WTC11 (cell line): ENCODE measurements at regions not wholly inside any gene's neighbourhood (a gene's known extent, or its start where the extent isn't known, plus 50 kb on each side); places are given as distances from the start of the nearest gene placed in this dataset.
A peak's percentile ranks its signal among the peaks of the same experiment; 100 is the strongest.

Experiments used
- ATAC-seq: fragments of 200-7000 bp; cut with Tn5 transposase; 2 replicates; pipeline ENCODE4 v1.10.0; 2021; ENCODE audit warnings: mild to moderate bottlenecking, moderate library complexity
- CTCF ChIA-PET: fragments of 300-600 bp; sonication (Branson Sonifier 250); formaldehyde crosslinking; loops from one replicate; lab custom pipeline; 2021; ENCODE audit warnings: antibody characterized with exemption; lab: Charles Lee
- POLR2A ChIA-PET: fragments of 350-600 bp; sonication (Branson Sonifier 250); formaldehyde crosslinking; loops from one replicate; lab custom pipeline; 2021; ENCODE audit warnings: antibody characterized with exemption; lab: Charles Lee
- DNase-seq: peaks from one replicate; pipeline ENCODE4 v3.0.0; 2021; ENCODE audit warnings: low spot score
- H3K27ac Mint-ChIP-seq: 2 replicates; pipeline ENCODE4 v1.8.0; 2021; ENCODE audit warnings: mixed read lengths
- H3K27me3 Mint-ChIP-seq: 2 replicates; pipeline ENCODE4 v1.8.0; 2021; ENCODE audit warnings: low read depth, mild to moderate bottlenecking, moderate library complexity, mixed read lengths
- H3K36me3 Mint-ChIP-seq: 2 replicates; pipeline ENCODE4 v1.8.0; 2021; ENCODE audit warnings: mixed read lengths
- H3K4me1 Mint-ChIP-seq: 2 replicates; pipeline ENCODE4 v1.8.0; 2022; ENCODE audit warnings: mixed read lengths
- H3K4me3 Mint-ChIP-seq: 2 replicates; pipeline ENCODE4 v1.8.0; 2021; ENCODE audit warnings: mild to moderate bottlenecking, moderate library complexity, mixed read lengths
- H3K9me3 Mint-ChIP-seq: 2 replicates; pipeline ENCODE4 v1.8.0; 2021; ENCODE audit warnings: mixed read lengths
- ATF1 ChIP-seq: sonication (generic); formaldehyde crosslinking; IDR thresholded peaks from 2 replicates; pipeline ENCODE4 v1.8.1; 2023; ENCODE audit warnings: mild to moderate bottlenecking, moderate library complexity, missing genetic modification reagents
- CREM ChIP-seq: sonication (generic); formaldehyde crosslinking; IDR thresholded peaks from 2 replicates; pipeline ENCODE4 v1.8.1; 2022; ENCODE audit warnings: mild to moderate bottlenecking, missing genetic modification reagents, moderate library complexity
- ESRRA ChIP-seq: sonication (generic); formaldehyde crosslinking; IDR thresholded peaks from 2 replicates; pipeline ENCODE4 v1.8.1; 2022; ENCODE audit warnings: mild to moderate bottlenecking, missing genetic modification reagents, borderline replicate concordance
- GTF2I ChIP-seq: fragments of 250-450 bp; sonication (Bioruptor Pico); conservative IDR thresholded peaks from 2 replicates; pipeline ENCODE4 v1.4.0; 2021; ENCODE audit warnings: mild to moderate bottlenecking
- KAT7 ChIP-seq: sonication (generic); formaldehyde crosslinking; IDR thresholded peaks from 2 replicates; pipeline ENCODE4 v1.8.1; 2023; ENCODE audit warnings: missing genetic modification reagents, mild to moderate bottlenecking, borderline replicate concordance
- MLX ChIP-seq: sonication (generic); formaldehyde crosslinking; IDR thresholded peaks from 2 replicates; pipeline ENCODE4 v1.8.1; 2023; ENCODE audit warnings: mild to moderate bottlenecking, missing genetic modification reagents, moderate library complexity
- NR1H2 ChIP-seq: sonication (generic); formaldehyde crosslinking; IDR thresholded peaks from 2 replicates; pipeline ENCODE4 v1.9.0; 2021; ENCODE audit warnings: mild to moderate bottlenecking, moderate library complexity, missing genetic modification reagents
- RORB ChIP-seq: fragments of 250-450 bp; sonication (Bioruptor Pico); IDR thresholded peaks from 2 replicates; pipeline ENCODE4 v1.9.0; 2021; ENCODE audit warnings: mild to moderate bottlenecking
- STAT6 ChIP-seq: sonication (generic); formaldehyde crosslinking; conservative IDR thresholded peaks from 2 replicates; pipeline ENCODE4 v1.8.1; 2023; ENCODE audit warnings: mild to moderate bottlenecking, low read depth, missing genetic modification reagents, moderate library complexity
- ZNF396 ChIP-seq: fragments of 250-450 bp; sonication (Bioruptor Pico); IDR thresholded peaks from 2 replicates; pipeline ENCODE4 v1.8.0; 2021; ENCODE audit warnings: mild to moderate bottlenecking, moderate library complexity, borderline replicate concordance
- ZNF425 ChIP-seq: fragments of 250-450 bp; sonication (Bioruptor Pico); conservative IDR thresholded peaks from 2 replicates; pipeline ENCODE4 v1.9.0; 2021; ENCODE audit warnings: mild to moderate bottlenecking
- ZSCAN18 ChIP-seq: fragments of 250-450 bp; sonication (Bioruptor Pico); IDR thresholded peaks from 2 replicates; pipeline ENCODE4 v2.1.2; 2022; ENCODE audit warnings: mild to moderate bottlenecking, moderate library complexity
- TF ChIP-seq, protein P1 (sequence below): sonication (generic); formaldehyde crosslinking; IDR thresholded peaks from 2 replicates; pipeline ENCODE4 v1.8.1; 2022; ENCODE audit warnings: low read depth, missing genetic modification reagents, borderline replicate concordance
- TF ChIP-seq, protein P2 (sequence below): sonication (generic); formaldehyde crosslinking; IDR thresholded peaks from 2 replicates; pipeline ENCODE4 v1.8.1; 2023; ENCODE audit warnings: mild to moderate bottlenecking, moderate library complexity, missing genetic modification reagents
- TF ChIP-seq, protein P3 (sequence below): sonication (generic); formaldehyde crosslinking; IDR thresholded peaks from 2 replicates; pipeline ENCODE4 v1.8.0; 2022; ENCODE audit warnings: mild to moderate bottlenecking, missing genetic modification reagents

DNA sequence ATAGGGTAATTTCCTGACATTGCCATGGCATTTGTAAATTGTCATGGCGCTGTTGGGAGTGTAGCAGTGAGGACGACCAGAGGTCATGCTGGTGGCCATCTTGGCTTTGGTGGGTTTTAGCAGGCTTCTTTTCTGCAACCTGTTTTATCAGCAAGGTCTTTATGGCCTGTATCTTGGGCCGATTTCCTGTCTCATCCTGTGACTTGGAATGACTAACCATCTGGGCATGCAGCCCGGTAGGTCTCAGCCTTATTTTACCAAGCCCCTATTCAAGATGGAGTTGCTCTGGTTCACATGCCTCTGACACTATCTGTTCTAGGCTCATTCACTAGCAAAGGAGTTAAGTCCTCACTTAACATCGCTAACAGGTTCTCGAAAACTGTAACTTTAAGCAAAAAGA, 1374.2 kb downstream of the FAM181B start (continued):
- TF ChIP-seq ZNF425 (CRISPR knock-in tag) (no peak), STAT6 (no peak), ATF1 (CRISPR knock-in tag) (no peak)

DNA sequence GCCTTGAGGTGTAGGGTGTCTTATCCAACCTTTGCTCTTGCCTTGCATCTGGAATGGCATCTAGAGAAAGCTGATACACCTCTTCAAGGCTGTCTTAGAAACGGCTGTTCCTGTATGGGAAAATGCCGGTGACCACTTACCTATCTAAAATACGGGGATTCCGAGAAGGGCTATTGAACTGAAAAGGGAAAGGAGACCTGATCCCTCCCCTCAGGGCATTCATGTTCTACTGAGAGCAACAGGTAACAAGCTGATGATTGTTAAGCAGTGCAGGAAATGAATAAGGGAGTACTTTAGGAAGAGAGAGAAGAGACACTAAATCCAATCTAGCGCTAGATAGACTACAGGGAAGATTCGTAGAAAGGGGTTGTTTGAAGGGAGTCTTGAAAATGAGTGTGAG, 1388.1 kb downstream of the FAM181B start:
- TF ChIP-seq GTF2I: no peak
- TF ChIP-seq, protein P1, sequence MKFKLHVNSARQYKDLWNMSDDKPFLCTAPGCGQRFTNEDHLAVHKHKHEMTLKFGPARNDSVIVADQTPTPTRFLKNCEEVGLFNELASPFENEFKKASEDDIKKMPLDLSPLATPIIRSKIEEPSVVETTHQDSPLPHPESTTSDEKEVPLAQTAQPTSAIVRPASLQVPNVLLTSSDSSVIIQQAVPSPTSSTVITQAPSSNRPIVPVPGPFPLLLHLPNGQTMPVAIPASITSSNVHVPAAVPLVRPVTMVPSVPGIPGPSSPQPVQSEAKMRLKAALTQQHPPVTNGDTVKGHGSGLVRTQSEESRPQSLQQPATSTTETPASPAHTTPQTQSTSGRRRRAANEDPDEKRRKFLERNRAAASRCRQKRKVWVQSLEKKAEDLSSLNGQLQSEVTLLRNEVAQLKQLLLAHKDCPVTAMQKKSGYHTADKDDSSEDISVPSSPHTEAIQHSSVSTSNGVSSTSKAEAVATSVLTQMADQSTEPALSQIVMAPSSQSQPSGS (CRISPR knock-in tag): no peak
- no peak for TF ChIP-seq KAT7 (CRISPR knock-in tag)
- no peak for TF ChIP-seq MLX
- no peak for TF ChIP-seq ESRRA (CRISPR knock-in tag)
- no peak for TF ChIP-seq RORB
- TF ChIP-seq NR1H2 (CRISPR knock-in tag): no peak
- no peak for TF ChIP-seq STAT6
- Mint-ChIP-seq H3K27ac (no peak overlapping the region), H3K27me3 (no peaks in the 10 kb centered on the region), H3K4me3 (no peak overlapping the region), H3K4me1 (peaks cover 6% of the 10 kb centered on the region), H3K9me3 (no peaks in the 10 kb centered on the region), H3K36me3 (no peaks in the 10 kb centered on the region)
- ATAC-seq: peak; percentile 52; the same call in 1 of the 2 replicates
- POLR2A ChIA-PET: no interaction called here
- no peak for DNase-seq
- CTCF ChIA-PET: no interaction called here

DNA sequence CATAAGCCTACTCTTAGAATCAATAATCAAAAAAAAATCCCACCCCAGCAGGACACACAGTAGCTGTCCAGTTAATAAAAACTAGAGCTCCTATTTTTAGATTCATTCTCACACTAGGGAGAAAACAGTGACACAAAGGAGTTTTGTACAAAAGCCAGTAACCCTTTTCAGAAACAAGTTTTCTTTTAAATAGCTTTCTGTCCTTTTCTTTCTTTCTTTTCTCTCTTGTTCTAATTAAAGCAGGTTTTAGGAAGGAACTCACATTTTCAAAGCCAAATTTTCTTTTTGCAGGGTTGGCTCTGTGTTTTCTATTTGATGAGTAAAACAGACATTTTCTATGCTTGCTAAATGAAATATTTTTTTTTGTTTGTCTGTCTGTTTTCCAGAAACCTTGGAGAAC, 1390.7 kb downstream of the FAM181B start:
- Mint-ChIP-seq H3K9me3 (no peaks in the 10 kb centered on the region), H3K27ac (no peak overlapping the region), H3K36me3 (no peaks in the 10 kb centered on the region)
- TF ChIP-seq ZNF396 (CRISPR knock-in tag) (no peak), MLX (no peak), ZSCAN18 (CRISPR knock-in tag) (no peak), CREM (CRISPR knock-in tag) (no peak)
- TF ChIP-seq, protein P2, sequence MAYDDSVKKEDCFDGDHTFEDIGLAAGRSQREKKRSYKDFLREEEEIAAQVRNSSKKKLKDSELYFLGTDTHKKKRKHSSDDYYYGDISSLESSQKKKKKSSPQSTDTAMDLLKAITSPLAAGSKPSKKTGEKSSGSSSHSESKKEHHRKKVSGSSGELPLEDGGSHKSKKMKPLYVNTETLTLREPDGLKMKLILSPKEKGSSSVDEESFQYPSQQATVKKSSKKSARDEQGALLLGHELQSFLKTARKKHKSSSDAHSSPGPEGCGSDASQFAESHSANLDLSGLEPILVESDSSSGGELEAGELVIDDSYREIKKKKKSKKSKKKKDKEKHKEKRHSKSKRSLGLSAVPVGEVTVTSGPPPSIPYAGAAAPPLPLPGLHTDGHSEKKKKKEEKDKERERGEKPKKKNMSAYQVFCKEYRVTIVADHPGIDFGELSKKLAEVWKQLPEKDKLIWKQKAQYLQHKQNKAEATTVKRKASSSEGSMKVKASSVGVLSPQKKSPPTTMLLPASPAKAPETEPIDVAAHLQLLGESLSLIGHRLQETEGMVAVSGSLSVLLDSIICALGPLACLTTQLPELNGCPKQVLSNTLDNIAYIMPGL (CRISPR knock-in tag): no peak
- TF ChIP-seq, protein P1 (CRISPR knock-in tag): no peak
- TF ChIP-seq, protein P3, sequence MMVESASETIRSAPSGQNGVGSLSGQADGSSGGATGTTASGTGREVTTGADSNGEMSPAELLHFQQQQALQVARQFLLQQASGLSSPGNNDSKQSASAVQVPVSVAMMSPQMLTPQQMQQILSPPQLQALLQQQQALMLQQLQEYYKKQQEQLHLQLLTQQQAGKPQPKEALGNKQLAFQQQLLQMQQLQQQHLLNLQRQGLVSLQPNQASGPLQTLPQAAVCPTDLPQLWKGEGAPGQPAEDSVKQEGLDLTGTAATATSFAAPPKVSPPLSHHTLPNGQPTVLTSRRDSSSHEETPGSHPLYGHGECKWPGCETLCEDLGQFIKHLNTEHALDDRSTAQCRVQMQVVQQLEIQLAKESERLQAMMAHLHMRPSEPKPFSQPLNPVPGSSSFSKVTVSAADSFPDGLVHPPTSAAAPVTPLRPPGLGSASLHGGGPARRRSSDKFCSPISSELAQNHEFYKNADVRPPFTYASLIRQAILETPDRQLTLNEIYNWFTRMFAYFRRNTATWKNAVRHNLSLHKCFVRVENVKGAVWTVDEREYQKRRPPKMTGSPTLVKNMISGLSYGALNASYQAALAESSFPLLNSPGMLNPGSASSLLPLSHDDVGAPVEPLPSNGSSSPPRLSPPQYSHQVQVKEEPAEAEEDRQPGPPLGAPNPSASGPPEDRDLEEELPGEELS (CRISPR knock-in tag): no peak

More for the DNA sequence above, 1390.7 kb downstream of the FAM181B start:
- POLR2A ChIA-PET: no interaction called here
- no peaks in the 10 kb centered on the region for H3K27me3 Mint-ChIP-seq
- no peak for DNase-seq
- no peak for ATAC-seq
- CTCF ChIA-PET: no interaction called here
- H3K4me1 Mint-ChIP-seq: peaks cover 6% of the 10 kb centered on the region
- no peak overlapping the region for H3K4me3 Mint-ChIP-seq
